WI38 (cell line): ENCODE measurements at regions not wholly inside any gene's neighbourhood (a gene's known extent, or its start where the extent isn't known, plus 50 kb on each side); places are given as distances from the start of the nearest gene placed in this dataset.
"Not testable (repeated sequence)": the region's sequence is repeated elsewhere in the genome, so short reads cannot be mapped to it uniquely, and the experiment has no call there.

ENCODE experiments used
- H3K4me3 ChIP-seq: 2 replicates; pipeline ENCODE4 v1.5.1; 2011; ENCODE audit warnings: low read depth, mild to moderate bottlenecking, control low read depth, low read length
- CTCF ChIP-seq: IDR thresholded peaks from 2 replicates; pipeline ENCODE4 v1.5.1; 2012; ENCODE audit warnings: low read depth, mild to moderate bottlenecking, control low read depth, low read length

DNA sequence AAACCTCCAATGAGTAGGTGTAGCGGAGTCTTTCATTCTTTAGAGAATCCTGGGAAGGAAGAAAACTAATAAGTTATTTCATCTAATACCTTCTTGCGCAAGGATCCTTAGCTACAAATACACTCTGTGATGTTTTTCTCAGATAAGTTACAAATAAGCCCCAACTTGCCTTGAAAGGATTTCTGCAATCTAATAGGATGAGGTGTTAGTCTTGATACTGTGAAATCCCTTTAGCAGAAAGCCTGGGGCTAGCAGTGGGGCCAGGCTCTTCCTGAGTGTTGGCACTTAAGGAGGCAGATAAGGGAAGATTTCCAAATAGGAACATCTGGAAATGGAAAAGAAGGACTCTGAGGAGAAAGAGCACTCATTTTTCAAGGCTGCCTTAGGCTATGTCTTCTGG lies 168.0 kb upstream of the DAB1 start:
- no peak for TF ChIP-seq CTCF
- no peak overlapping the region for H3K4me3 ChIP-seq

DNA sequence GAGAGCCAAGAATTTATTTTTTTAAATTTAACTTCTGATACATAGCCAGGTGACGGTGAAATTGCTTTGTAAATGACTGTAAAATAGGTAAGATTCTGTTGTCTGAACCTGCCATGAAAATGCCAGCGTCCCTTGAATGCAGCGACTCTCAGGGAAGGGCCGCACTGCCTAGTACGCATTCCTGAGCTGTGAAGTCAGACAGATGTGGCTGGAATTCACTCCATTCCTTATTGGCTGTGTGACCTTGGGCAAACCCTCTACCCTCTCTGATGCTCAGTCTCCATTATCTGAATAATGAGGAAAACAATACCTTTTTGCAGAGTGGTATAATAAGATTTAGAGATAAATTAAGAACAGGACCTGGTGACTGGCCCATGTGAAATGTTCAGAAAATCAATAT lies 167.1 kb upstream of the DAB1 start:
- TF ChIP-seq CTCF: no peak
- H3K4me3 ChIP-seq: no peak overlapping the region

DNA sequence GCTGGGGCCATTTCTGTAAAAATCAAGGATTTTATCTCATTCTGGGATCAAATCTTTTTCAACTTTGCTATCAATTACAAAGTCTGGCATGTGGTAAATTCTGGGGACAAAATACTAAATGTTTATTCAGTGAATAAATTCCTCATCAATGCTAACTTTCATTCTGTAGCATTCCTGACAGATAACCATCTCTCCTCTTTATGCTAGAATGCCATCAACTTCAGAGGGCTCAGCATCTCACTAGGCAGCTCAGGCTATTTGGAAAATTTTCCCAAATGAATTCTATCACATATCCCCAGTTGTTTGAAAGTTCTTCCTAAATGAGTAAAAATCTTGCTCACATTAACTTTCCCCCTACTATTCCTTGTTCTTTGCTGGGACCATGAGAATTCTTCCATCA lies 163.0 kb upstream of the DAB1 start:
- TF ChIP-seq CTCF: no peak
- H3K4me3 ChIP-seq: no peak overlapping the region

GRCh38 chr1:57578680-57579079 lies 154.8 kb upstream of the DAB1 start:
- TF ChIP-seq CTCF: no peak
- no peak overlapping the region for H3K4me3 ChIP-seq

DNA sequence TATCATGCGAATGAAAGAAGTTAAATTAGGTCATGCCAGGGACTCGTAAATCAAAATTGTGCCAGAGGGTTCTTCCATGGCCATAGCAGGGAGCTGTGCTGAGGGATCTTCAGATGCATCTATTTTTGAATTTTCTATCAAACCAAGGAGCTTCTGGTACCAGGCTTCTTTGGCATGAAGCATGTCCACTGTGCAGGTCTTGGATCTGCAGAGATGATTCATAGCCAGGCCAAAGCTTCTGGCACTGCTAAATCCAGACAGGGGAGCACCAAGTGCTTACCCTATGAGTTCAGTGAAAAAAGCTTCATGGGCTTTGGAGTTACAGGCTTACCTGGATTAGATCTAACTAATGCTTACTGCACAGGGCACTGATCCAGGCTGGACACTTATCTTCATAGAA lies 154.2 kb upstream of the DAB1 start:
- H3K4me3 ChIP-seq: no peak overlapping the region
- no peak for TF ChIP-seq CTCF

DNA sequence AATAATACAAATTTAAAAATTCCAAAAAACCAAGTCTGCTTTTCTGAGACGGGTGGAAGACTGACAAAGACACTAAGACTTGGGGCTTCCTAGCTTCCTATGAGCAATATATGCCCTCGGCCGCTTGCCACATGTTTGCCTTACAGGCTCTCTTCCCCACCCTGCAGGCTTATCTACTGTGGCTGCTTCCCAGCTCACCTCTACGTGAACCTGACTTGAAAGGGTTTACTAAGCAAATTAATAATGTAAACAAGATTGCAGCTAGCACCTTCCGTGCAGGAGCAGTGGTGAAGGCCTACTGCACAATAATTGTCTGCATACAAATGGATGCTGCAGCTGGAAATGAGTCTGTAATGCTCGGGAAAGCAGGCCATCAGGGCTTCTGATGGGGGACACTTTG lies 152.9 kb upstream of the DAB1 start:
- H3K4me3 ChIP-seq: no peak overlapping the region
- no peak for TF ChIP-seq CTCF

DNA sequence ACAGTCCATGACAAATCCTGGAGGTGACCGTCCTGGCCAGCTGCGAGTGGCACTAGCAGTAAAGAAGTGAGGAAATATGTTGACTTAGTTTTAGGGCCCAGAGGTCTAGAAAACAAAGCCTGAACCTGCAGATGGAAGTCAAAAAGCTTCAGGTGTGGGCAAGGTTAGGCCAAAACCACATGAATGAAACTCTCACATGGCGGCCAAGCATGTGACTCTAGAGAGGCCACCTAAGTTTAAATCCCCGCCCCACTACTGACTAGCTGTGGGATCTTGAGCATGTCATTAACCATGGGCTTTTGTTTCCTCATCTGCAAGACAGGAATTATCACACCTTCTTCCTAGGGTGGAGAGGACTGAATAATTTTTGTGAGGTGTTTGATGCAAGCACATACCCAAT lies 148.2 kb upstream of the DAB1 start:
- no peak for TF ChIP-seq CTCF
- no peak overlapping the region for H3K4me3 ChIP-seq

DNA sequence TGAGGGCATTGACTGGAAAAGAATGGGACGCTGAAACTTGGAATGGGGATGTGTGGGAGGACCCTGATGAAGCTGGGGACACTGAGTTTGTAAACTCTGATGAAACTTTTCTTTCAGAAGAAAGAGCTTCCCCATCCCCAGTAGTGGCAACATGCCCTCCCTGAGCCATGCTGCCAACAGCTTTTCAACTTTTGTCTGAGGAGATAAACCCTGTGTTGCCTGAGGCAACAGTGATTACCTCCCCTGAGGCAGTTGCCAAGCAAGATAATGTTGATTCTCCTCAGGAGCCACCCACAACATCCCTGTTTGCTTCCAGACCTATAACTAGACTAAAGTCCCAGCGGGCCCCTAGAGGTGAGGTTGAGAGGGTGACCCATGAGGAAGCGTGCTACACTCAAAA lies 134.2 kb upstream of the DAB1 start:
- not testable (repeated sequence) for H3K4me3 ChIP-seq
